SK-N-SH (cell line): ENCODE measurements at regions not wholly inside any gene's neighbourhood (a gene's known extent, or its start where the extent isn't known, plus 50 kb on each side); places are given as distances from the start of the nearest gene placed in this dataset.

Experiments
- CTCF ChIA-PET: fragments of 300-600, 350-600 bp; formaldehyde crosslinking; extraction: SDS; loops from one replicate; lab custom pipeline; 2021; lab: Yijun Ruan, JAX
- POLR2A ChIA-PET: fragments of 350-600 bp; sonication (Branson Sonifier 250); formaldehyde crosslinking; extraction: SDS; loops from one replicate; lab custom pipeline; 2020; ENCODE audit warnings: antibody characterized with exemption, inconsistent platforms; lab: Yijun Ruan, JAX
- DNase-seq: peaks from one replicate; pipeline ENCODE4 v3.0.0; 2012
- H2AFZ ChIP-seq: fragments of 200-600 bp; sonication (generic); 2 replicates; pipeline ENCODE4 v1.8.1; 2016; ENCODE audit warnings: antibody characterized with exemption, mild to moderate bottlenecking, low read depth
- H3F3A ChIP-seq: fragments of 200-600 bp; sonication (generic); replicated peaks from 2 replicates; pipeline ENCODE3; 2016; ENCODE audit warnings: antibody characterized with exemption, mild to moderate bottlenecking; ENCODE audit not compliant: insufficient read depth
- H3K27ac ChIP-seq, 2 experiments: fragments of 200-500 bp in 1 of 2; fragments of 200-600 bp in 1 of 2; sonication (Bioruptor generic) in 1 of 2; sonication (generic), shearing (Covaris generic) in 1 of 2; 2 replicates each; pipeline versions ENCODE4 v1.5.1 to v1.6.1; 2014 to 2016; ENCODE audit warnings: low read depth in 2 of 2, inconsistent platforms in 1 of 2, low read length in 1 of 2, mild to moderate bottlenecking in 1 of 2, mixed read lengths in 1 of 2
- H3K27me3 ChIP-seq: fragments of 200-600 bp; sonication (generic), shearing (Covaris generic); 2 replicates; pipeline ENCODE4 v1.6.1; 2016; ENCODE audit warnings: mixed run types; ENCODE audit not compliant: insufficient read depth
- H3K36me3 ChIP-seq, 2 experiments: fragments of 200-500 bp in 1 of 2; fragments of 200-600 bp in 1 of 2; sonication (Bioruptor generic) in 1 of 2; sonication (generic) in 1 of 2; replicated peaks in 1 of 2; 2 replicates each; pipeline versions ENCODE3 to v1.5.1; 2014 to 2016; ENCODE audit warnings: low read length in 1 of 2, mild to moderate bottlenecking in 1 of 2; ENCODE audit not compliant: insufficient read depth in 2 of 2, control insufficient read depth in 1 of 2
- H3K4me1 ChIP-seq, 2 experiments: fragments of 200-500 bp in 1 of 2; fragments of 200-600 bp in 1 of 2; sonication (Bioruptor generic) in 1 of 2; sonication (generic), shearing (Covaris generic) in 1 of 2; 2 replicates each; pipeline versions ENCODE4 v1.5.1 to v1.6.1; 2014 to 2016; ENCODE audit warnings: low read depth in 1 of 2, low read length in 1 of 2, mixed run types in 1 of 2; ENCODE audit not compliant: insufficient read depth in 2 of 2, control insufficient read depth in 1 of 2
- H3K4me2 ChIP-seq: fragments of 200-600 bp; sonication (generic), shearing (Covaris generic); 2 replicates; pipeline ENCODE4 v1.6.1; 2017; ENCODE audit warnings: mixed run types
- H3K4me3 ChIP-seq, 2 experiments: fragments of 200-500 bp in 1 of 2; fragments of 200-600 bp in 1 of 2; sonication (Bioruptor generic) in 1 of 2; sonication (generic), shearing (Covaris generic) in 1 of 2; 2 replicates each; pipeline versions ENCODE4 v1.5.1 to v1.8.1; 2014 to 2016; ENCODE audit warnings: low read depth in 2 of 2, inconsistent platforms in 1 of 2, low read length in 1 of 2, mild to moderate bottlenecking in 1 of 2, mixed read lengths in 1 of 2, moderate library complexity in 1 of 2
- H3K79me2 ChIP-seq: fragments of 200-600 bp; sonication (generic); 2 replicates; pipeline ENCODE4 v1.8.1; 2017; ENCODE audit warnings: mild to moderate bottlenecking; ENCODE audit not compliant: insufficient read depth
- H3K9ac ChIP-seq: fragments of 200-600 bp; sonication (generic); 2 replicates; pipeline ENCODE4 v1.6.1; 2017; ENCODE audit warnings: mixed run types
- H3K9me2 ChIP-seq: fragments of 200-600 bp; sonication (generic); 2 replicates; pipeline ENCODE4 v1.6.1; 2017; ENCODE audit warnings: mixed run types
- H3K9me3 ChIP-seq: fragments of 200-600 bp; sonication (generic); 2 replicates; pipeline ENCODE4 v1.6.1; 2017; ENCODE audit warnings: mixed run types, mild to moderate bottlenecking, moderate library complexity
- H4K20me1 ChIP-seq: fragments of 200-600 bp; sonication (generic); 2 replicates; pipeline ENCODE4 v1.6.1; 2017; ENCODE audit warnings: mild to moderate bottlenecking, mixed run types; ENCODE audit not compliant: insufficient read depth
- FOSL2 ChIP-seq: IDR thresholded peaks from 2 replicates; pipeline ENCODE4 v1.4.0; 2012; ENCODE audit warnings: low read depth, mild to moderate bottlenecking, moderate library complexity, borderline replicate concordance
- FOXJ3 ChIP-seq: sonication (generic); formaldehyde crosslinking; IDR thresholded peaks from 2 replicates; pipeline ENCODE4 v1.5.1; 2020; ENCODE audit warnings: mild to moderate bottlenecking, missing genetic modification reagents
- FOXM1 ChIP-seq: IDR thresholded peaks from 2 replicates; pipeline ENCODE4 v1.4.0; 2012; ENCODE audit warnings: low read depth, mild to moderate bottlenecking
- MEF2A ChIP-seq: IDR thresholded peaks from 2 replicates; pipeline ENCODE4 v1.4.0; 2012; ENCODE audit warnings: low read depth, borderline replicate concordance
- NFIC ChIP-seq: IDR thresholded peaks from 2 replicates; pipeline ENCODE4 v1.4.0; 2012; ENCODE audit warnings: borderline replicate concordance
- PBX3 ChIP-seq: IDR thresholded peaks from 2 replicates; pipeline ENCODE4; 2012
- POLR2AphosphoS5 ChIP-seq: IDR thresholded peaks from 2 replicates; pipeline ENCODE4 v1.6.1; 2012; ENCODE audit warnings: low read depth, low read length
- RAD21 ChIP-seq: IDR thresholded peaks from 2 replicates; pipeline ENCODE4 v1.6.1; 2012; ENCODE audit warnings: mild to moderate bottlenecking, low read length
- TAF1 ChIP-seq: IDR thresholded peaks from 2 replicates; pipeline ENCODE4 v1.6.1; 2012; ENCODE audit warnings: low read depth, mild to moderate bottlenecking, low read length, moderate library complexity, borderline replicate concordance
- TEAD4 ChIP-seq: IDR thresholded peaks from 2 replicates; pipeline ENCODE4 v1.4.0; 2012; ENCODE audit warnings: mild to moderate bottlenecking, borderline replicate concordance; ENCODE audit not compliant: insufficient read depth
- WGBS: methylation state at CpG from one replicate; pipeline ENCODE4 v1.1.6; 2017; ENCODE audit warnings: low lambda C conversion rate; 5-methylcytosine and 5-hydroxymethylcytosine counted together
- TF ChIP-seq, protein P1 (sequence below): IDR thresholded peaks from 2 replicates; pipeline ENCODE4 v1.6.1; 2012; ENCODE audit warnings: mild to moderate bottlenecking, low read depth, low read length, moderate library complexity
- TF ChIP-seq, protein P2 (sequence below): IDR thresholded peaks from 2 replicates; pipeline ENCODE4 v1.4.0; 2012; ENCODE audit warnings: low read depth, borderline replicate concordance
- TF ChIP-seq, protein P3 (sequence below): fragments of 150-350 bp; IDR thresholded peaks from 2 replicates; pipeline ENCODE4 v1.6.1; 2016; ENCODE audit warnings: mild to moderate bottlenecking, low read depth, low read length

- TF ChIP-seq, protein P1, sequence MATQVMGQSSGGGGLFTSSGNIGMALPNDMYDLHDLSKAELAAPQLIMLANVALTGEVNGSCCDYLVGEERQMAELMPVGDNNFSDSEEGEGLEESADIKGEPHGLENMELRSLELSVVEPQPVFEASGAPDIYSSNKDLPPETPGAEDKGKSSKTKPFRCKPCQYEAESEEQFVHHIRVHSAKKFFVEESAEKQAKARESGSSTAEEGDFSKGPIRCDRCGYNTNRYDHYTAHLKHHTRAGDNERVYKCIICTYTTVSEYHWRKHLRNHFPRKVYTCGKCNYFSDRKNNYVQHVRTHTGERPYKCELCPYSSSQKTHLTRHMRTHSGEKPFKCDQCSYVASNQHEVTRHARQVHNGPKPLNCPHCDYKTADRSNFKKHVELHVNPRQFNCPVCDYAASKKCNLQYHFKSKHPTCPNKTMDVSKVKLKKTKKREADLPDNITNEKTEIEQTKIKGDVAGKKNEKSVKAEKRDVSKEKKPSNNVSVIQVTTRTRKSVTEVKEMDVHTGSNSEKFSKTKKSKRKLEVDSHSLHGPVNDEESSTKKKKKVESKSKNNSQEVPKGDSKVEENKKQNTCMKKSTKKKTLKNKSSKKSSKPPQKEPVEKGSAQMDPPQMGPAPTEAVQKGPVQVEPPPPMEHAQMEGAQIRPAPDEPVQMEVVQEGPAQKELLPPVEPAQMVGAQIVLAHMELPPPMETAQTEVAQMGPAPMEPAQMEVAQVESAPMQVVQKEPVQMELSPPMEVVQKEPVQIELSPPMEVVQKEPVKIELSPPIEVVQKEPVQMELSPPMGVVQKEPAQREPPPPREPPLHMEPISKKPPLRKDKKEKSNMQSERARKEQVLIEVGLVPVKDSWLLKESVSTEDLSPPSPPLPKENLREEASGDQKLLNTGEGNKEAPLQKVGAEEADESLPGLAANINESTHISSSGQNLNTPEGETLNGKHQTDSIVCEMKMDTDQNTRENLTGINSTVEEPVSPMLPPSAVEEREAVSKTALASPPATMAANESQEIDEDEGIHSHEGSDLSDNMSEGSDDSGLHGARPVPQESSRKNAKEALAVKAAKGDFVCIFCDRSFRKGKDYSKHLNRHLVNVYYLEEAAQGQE, result no peak
- TF ChIP-seq PBX3 (no peak), MEF2A (no peak), TEAD4 (no peak), TAF1 (no peak), RAD21 (no peak), FOSL2 (no peak), FOXJ3 (CRISPR knock-in tag) (no peak)
- TF ChIP-seq, protein P2, sequence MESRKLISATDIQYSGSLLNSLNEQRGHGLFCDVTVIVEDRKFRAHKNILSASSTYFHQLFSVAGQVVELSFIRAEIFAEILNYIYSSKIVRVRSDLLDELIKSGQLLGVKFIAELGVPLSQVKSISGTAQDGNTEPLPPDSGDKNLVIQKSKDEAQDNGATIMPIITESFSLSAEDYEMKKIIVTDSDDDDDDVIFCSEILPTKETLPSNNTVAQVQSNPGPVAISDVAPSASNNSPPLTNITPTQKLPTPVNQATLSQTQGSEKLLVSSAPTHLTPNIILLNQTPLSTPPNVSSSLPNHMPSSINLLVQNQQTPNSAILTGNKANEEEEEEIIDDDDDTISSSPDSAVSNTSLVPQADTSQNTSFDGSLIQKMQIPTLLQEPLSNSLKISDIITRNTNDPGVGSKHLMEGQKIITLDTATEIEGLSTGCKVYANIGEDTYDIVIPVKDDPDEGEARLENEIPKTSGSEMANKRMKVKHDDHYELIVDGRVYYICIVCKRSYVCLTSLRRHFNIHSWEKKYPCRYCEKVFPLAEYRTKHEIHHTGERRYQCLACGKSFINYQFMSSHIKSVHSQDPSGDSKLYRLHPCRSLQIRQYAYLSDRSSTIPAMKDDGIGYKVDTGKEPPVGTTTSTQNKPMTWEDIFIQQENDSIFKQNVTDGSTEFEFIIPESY, result no peak
- TF ChIP-seq, protein P3, sequence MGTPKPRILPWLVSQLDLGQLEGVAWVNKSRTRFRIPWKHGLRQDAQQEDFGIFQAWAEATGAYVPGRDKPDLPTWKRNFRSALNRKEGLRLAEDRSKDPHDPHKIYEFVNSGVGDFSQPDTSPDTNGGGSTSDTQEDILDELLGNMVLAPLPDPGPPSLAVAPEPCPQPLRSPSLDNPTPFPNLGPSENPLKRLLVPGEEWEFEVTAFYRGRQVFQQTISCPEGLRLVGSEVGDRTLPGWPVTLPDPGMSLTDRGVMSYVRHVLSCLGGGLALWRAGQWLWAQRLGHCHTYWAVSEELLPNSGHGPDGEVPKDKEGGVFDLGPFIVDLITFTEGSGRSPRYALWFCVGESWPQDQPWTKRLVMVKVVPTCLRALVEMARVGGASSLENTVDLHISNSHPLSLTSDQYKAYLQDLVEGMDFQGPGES, result no peak
These were observed 222.1 kb downstream of the SOX9 start (continued) for GRCh38 chr17:72342627-72343527.

- TF ChIP-seq FOXM1 (no peak), POLR2AphosphoS5 (no peak), NFIC (no peak)
- H4K20me1 ChIP-seq, result no peaks in the 10 kb centered on the region
- no peak overlapping the region for H3K4me2 ChIP-seq
- WGBS, result 84% methylated on average over 7 of the region's 8 CpGs
- no peak overlapping the region for H2AFZ ChIP-seq
- H3K27ac ChIP-seq, result no peak overlapping the region
- no peak overlapping the region for H3K9ac ChIP-seq
- no peaks in the 10 kb centered on the region for H3K36me3 ChIP-seq
- H3K4me3 ChIP-seq, result no peak overlapping the region
- H3K9me3 ChIP-seq, result no peaks in the 10 kb centered on the region
- ChIA-PET CTCF (interaction anchor here (1.0 kb wide), 1 partner anchor 23 kb away, joined by 3 read pairs; no protein-coding TSS in a partner anchor), POLR2A (no interaction called here)
- H3K27me3 ChIP-seq, result no peaks in the 10 kb centered on the region
- no peaks in the 10 kb centered on the region for H3K79me2 ChIP-seq
- H3F3A ChIP-seq, result peaks cover 16% of the 10 kb centered on the region
- no peak for DNase-seq
- peaks cover 10 to 19% of the 10 kb centered on the region in 2 experiments; a peak in 3 of 4 replicates for H3K4me1 ChIP-seq
- H3K9me2 ChIP-seq, result no peaks in the 10 kb centered on the region
These were observed 223.1 kb downstream of the SOX9 start for GRCh38 chr17:72343911-72344310.
